ENCODE measurements at regions not wholly inside any gene's neighbourhood (a gene's known extent, or its start where the extent isn't known, plus 50 kb on each side); places are given as distances from the start of the nearest gene placed in this dataset.

DNA sequence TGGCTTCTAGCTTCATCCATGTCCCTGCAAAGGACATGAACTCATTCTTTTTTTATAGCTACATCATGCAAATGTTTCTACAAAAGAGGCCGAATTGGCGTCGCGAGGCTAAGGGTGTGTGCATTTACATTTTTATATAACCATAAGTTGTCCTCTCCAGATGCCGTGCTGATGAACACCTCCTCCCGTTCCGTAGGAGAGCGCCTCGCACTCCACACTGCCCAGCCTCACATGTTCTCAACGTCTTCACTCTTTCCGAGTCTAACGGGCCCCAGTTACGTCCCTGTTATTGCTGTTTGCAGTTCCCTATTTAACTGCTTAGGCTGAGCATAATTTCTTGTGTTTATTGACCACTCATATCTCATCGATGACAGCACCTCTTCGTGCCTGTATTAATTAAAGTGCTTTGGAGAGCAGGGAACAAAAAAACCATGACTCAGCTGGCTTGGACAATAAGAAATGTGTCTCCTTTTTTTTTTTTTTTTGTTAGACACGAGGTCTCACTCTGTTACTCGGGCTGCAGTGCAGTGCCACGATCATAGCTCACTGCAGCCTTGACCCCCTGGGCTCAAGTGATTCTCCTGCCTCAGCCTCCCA lies 113.5 kb upstream of the SDK1 start:
- Histone ChIP-seq H3K27me3 (ENCODE audit: control insufficient read depth, insufficient read depth, low read length) (no peaks in the 10 kb centered on the region), H3K9me3 (ENCODE audit: control insufficient read depth in 2 of 3, insufficient read depth in 1 of 3, low read length in 3 of 3) (peaks cover 0 to 6% (median 0%) of the 10 kb centered on the region in 3 donors), H3K4me3 (ENCODE audit: low read length in 3 of 3) (no peak overlapping the region), H3K36me3 (ENCODE audit: control insufficient read depth in 2 of 3, insufficient read depth in 3 of 3, low read length in 3 of 3) (no peaks in the 10 kb centered on the region), H3K27ac (ENCODE audit: low read depth in 2 of 2, low read length in 2 of 2) (no peak overlapping the region), H3K4me1 (ENCODE audit: control insufficient read depth in 2 of 3, insufficient read depth in 2 of 3, low read depth in 1 of 3, low read length in 3 of 3) (no peaks in the 10 kb centered on the region), H3K9ac (ENCODE audit: low read length in 3 of 3) (no peak overlapping the region)
- DNase-seq (peak in 1 of 5 donors; percentile 38), FAIRE-seq (no peak)
- intact Hi-C loops (cut with DNase I): no loop called here
- TF ChIP-seq CTCF (IDR thresholded peaks at IDR 0.05; ENCODE audit: borderline replicate concordance, extremely low read depth, insufficient read depth): no peak

DNA sequence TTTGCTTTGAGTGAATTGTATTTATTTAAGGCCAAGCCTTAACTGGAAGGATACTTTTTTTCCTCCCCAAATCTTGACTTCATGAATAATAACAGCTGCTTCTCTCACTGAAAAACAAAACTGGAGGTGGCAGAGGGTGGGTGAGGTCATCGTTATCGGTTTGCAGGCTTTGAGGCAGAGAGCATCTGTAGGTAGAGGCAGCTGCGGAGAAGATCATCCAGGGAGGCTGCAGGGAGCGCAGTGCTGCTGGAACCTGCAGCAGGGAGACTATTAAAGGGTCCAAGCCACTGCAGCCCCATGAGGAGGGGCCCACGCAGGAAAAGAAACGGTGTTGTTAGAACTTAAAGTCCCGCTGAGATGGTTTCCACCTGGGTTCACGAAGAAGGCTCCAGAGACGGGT lies 112.1 kb upstream of the SDK1 start:
- H3K27ac ChIP-seq (ENCODE audit: low read depth in 2 of 2, low read length in 2 of 2): no peak overlapping the region
- H3K36me3 ChIP-seq (ENCODE audit: control insufficient read depth in 2 of 3, insufficient read depth in 3 of 3, low read length in 3 of 3): no peaks in the 10 kb centered on the region
- intact Hi-C loops (cut with DNase I): no loop called here
- DNase-seq (no peak), FAIRE-seq (no peak)
- no peaks in the 10 kb centered on the region for H3K27me3 ChIP-seq (ENCODE audit: control insufficient read depth, insufficient read depth, low read length)
- no peaks in the 10 kb centered on the region for H3K9me3 ChIP-seq (ENCODE audit: control insufficient read depth in 2 of 3, insufficient read depth in 1 of 3, low read length in 3 of 3)
- TF ChIP-seq CTCF (IDR thresholded peaks at IDR 0.05; ENCODE audit: borderline replicate concordance, extremely low read depth, insufficient read depth): no peak
- no peak overlapping the region for H3K9ac ChIP-seq (ENCODE audit: low read length in 3 of 3)
- H3K4me1 ChIP-seq (ENCODE audit: control insufficient read depth in 2 of 3, insufficient read depth in 2 of 3, low read depth in 1 of 3, low read length in 3 of 3): no peaks in the 10 kb centered on the region
- no peak overlapping the region for H3K4me3 ChIP-seq (ENCODE audit: low read length in 3 of 3)

DNA sequence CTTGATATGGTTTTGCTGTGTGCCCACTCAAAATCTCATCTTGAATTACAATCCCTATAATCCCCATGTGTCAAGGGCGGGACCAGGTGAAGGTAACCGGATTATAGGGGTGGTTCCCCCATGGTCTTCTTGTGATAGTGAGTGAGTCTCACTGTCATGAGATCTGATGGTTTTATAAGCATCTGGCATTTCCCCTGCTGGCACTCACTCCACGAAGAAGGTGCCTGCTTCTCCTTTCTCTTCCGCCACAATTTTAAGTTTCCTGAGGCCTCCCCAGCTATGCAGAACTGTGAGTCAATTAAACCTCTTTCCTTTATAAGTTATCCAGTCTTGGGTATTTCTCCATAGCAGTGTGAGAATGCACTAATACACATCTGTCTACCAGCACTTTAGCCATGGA lies 109.5 kb upstream of the SDK1 start:
- no peak overlapping the region for H3K4me3 ChIP-seq (ENCODE audit: low read length in 3 of 3)
- DNase-seq: no peak
- H3K27me3 ChIP-seq (ENCODE audit: control insufficient read depth, insufficient read depth, low read length): no peaks in the 10 kb centered on the region
- no peaks in the 10 kb centered on the region for H3K36me3 ChIP-seq (ENCODE audit: control insufficient read depth in 2 of 3, insufficient read depth in 3 of 3, low read length in 3 of 3)
- no peak for FAIRE-seq
- peaks cover 0 to 4% (median 0%) of the 10 kb centered on the region in 3 donors for H3K4me1 ChIP-seq (ENCODE audit: control insufficient read depth in 2 of 3, insufficient read depth in 2 of 3, low read depth in 1 of 3, low read length in 3 of 3)
- no peak for TF ChIP-seq CTCF (IDR thresholded peaks at IDR 0.05; ENCODE audit: borderline replicate concordance, extremely low read depth, insufficient read depth)
- H3K27ac ChIP-seq (ENCODE audit: low read depth in 2 of 2, low read length in 2 of 2): no peak overlapping the region
- no peaks in the 10 kb centered on the region for H3K9me3 ChIP-seq (ENCODE audit: control insufficient read depth in 2 of 3, insufficient read depth in 1 of 3, low read length in 3 of 3)
- intact Hi-C loops (cut with DNase I): no loop called here
- no peak overlapping the region for H3K9ac ChIP-seq (ENCODE audit: low read length in 3 of 3)

- H3K9me3 ChIP-seq (ENCODE audit: control insufficient read depth in 2 of 3, insufficient read depth in 1 of 3, low read length in 3 of 3): no peaks in the 10 kb centered on the region
- no peak overlapping the region for H3K27ac ChIP-seq (ENCODE audit: low read depth in 2 of 2, low read length in 2 of 2)
- no peaks in the 10 kb centered on the region for H3K36me3 ChIP-seq (ENCODE audit: control insufficient read depth in 2 of 3, insufficient read depth in 3 of 3, low read length in 3 of 3)
- no peak for FAIRE-seq
- intact Hi-C loops (cut with DNase I): no loop called here
- H3K27me3 ChIP-seq (ENCODE audit: control insufficient read depth, insufficient read depth, low read length): no peaks in the 10 kb centered on the region
- TF ChIP-seq CTCF (IDR thresholded peaks at IDR 0.05; ENCODE audit: borderline replicate concordance, extremely low read depth, insufficient read depth): no peak
- no peak overlapping the region for H3K4me3 ChIP-seq (ENCODE audit: low read length in 3 of 3)
- DNase-seq: peak in 1 of 5 donors; percentile 20
- peaks cover 0 to 4% (median 0%) of the 10 kb centered on the region in 3 donors for H3K4me1 ChIP-seq (ENCODE audit: control insufficient read depth in 2 of 3, insufficient read depth in 2 of 3, low read depth in 1 of 3, low read length in 3 of 3)
- H3K9ac ChIP-seq (ENCODE audit: low read length in 3 of 3): no peak overlapping the region
Measured at GRCh38 chr7:3192669-3193068, 108.4 kb upstream of the SDK1 start.

Data from kidney (tissue), 13 donors.